ENCODE measurements at regions not wholly inside any gene's neighbourhood (a gene's known extent, or its start where the extent isn't known, plus 50 kb on each side); places are given as distances from the start of the nearest gene placed in this dataset.

DNA sequence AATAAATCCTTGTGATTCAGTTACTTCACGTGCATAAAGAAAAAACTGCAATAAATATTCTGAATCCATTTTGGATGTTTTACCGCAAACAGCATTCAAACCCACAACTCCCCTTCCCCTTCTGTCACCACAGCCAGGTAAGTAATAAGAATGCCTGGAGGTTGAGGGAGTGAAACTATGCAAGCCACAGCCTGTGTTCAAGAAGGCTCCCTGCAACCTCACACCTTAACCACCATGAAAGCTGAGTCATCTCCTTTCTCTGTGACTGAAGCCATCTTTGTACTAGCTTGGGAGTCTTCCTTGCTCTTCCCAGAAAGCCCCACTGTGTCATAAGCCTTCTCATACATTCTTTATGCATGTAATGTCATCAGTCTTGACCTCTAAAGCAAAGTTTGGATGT, 297.0 kb upstream of the PUDP start:
- FAIRE-seq, result no peak
- Histone ChIP-seq H3K9me1 (replicated peaks; ENCODE audit: control insufficient read depth, extremely low read depth, insufficient read depth, low read length) (no peaks in the 10 kb centered on the region), H3K36me3 (ENCODE audit: control insufficient read depth in 2 of 2, extremely low read depth in 1 of 2, insufficient read depth in 2 of 2, low read length in 2 of 2) (no peaks in the 10 kb centered on the region), H3K27me3 (ENCODE audit: control insufficient read depth in 2 of 2, insufficient read depth in 2 of 2, low read length in 2 of 2) (no peaks in the 10 kb centered on the region), H3K27ac (ENCODE audit: insufficient read depth, low read depth, low read length) (no peak overlapping the region), H4K20me1 (replicated peaks; ENCODE audit: control insufficient read depth, extremely low read depth, insufficient read depth, low read length) (no peaks in the 10 kb centered on the region), H3K4me2 (ENCODE audit: insufficient read depth, low read length) (no peak overlapping the region), H2AFZ (ENCODE audit: low read depth, low read length) (no peak overlapping the region), H3K4me1 (ENCODE audit: control insufficient read depth, extremely low read depth, insufficient read depth, low read length) (no peaks in the 10 kb centered on the region), H3K9ac (replicated peaks; ENCODE audit: extremely low read depth, insufficient read depth, low read length) (no peak overlapping the region), H3K4me3 (replicated peaks in 1 of 3; ENCODE audit: insufficient read depth in 1 of 3, low read depth in 1 of 3, low read length in 3 of 3) (no peak overlapping the region), H3K9me3 (replicated peaks; ENCODE audit: control insufficient read depth, insufficient read depth, low read length) (no peaks in the 10 kb centered on the region), H3K79me2 (ENCODE audit: control insufficient read depth, insufficient read depth, low read length) (no peaks in the 10 kb centered on the region)
- intact Hi-C loops (cut with micrococcal nuclease), result no loop called here
- POLR2A ChIA-PET, result no interaction called here
- TF ChIP-seq POLR2AphosphoS5 (IDR thresholded peaks at IDR 0.05; ENCODE audit: insufficient read depth, low read depth, low read length) (no peak), FOS (IDR thresholded peaks at IDR 0.05; ENCODE audit: borderline replicate concordance, insufficient read depth, low read length) (no peak), POLR2A (IDR thresholded peaks at IDR 0.05; ENCODE audit: low read depth, low read length) (no peak), MYC (IDR thresholded peaks at IDR 0.05; ENCODE audit: low read depth, low read length) (no peak), GATA2 (IDR thresholded peaks at IDR 0.05; ENCODE audit: insufficient read depth, insufficient read length, low read depth, low read length) (no peak), EZH2 (IDR thresholded peaks at IDR 0.05; ENCODE audit: borderline replicate concordance, low read depth, low read length, severe bottlenecking) (no peak), JUN (IDR thresholded peaks at IDR 0.05; ENCODE audit: borderline replicate concordance, insufficient read depth, insufficient read length, low read depth) (no peak)
- TF ChIP-seq, protein P1, sequence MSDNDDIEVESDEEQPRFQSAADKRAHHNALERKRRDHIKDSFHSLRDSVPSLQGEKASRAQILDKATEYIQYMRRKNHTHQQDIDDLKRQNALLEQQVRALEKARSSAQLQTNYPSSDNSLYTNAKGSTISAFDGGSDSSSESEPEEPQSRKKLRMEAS (IDR thresholded peaks at IDR 0.05; ENCODE audit: insufficient read depth, insufficient read length), result no peak
- TF ChIP-seq, protein P2, sequence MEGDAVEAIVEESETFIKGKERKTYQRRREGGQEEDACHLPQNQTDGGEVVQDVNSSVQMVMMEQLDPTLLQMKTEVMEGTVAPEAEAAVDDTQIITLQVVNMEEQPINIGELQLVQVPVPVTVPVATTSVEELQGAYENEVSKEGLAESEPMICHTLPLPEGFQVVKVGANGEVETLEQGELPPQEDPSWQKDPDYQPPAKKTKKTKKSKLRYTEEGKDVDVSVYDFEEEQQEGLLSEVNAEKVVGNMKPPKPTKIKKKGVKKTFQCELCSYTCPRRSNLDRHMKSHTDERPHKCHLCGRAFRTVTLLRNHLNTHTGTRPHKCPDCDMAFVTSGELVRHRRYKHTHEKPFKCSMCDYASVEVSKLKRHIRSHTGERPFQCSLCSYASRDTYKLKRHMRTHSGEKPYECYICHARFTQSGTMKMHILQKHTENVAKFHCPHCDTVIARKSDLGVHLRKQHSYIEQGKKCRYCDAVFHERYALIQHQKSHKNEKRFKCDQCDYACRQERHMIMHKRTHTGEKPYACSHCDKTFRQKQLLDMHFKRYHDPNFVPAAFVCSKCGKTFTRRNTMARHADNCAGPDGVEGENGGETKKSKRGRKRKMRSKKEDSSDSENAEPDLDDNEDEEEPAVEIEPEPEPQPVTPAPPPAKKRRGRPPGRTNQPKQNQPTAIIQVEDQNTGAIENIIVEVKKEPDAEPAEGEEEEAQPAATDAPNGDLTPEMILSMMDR (IDR thresholded peaks at IDR 0.05; ENCODE audit: extremely low read depth in 1 of 2, insufficient read depth in 1 of 2, low read depth in 1 of 2, low read length in 2 of 2), result no peak
- DNase-seq (ENCODE audit: low read depth, low spot score), result no peak
- BruUV-seq (replicated peaks), result no TSS peak
- dilution Hi-C loops (cut with MboI; ENCODE audit: extremely low pct_ligation_motif_present, low sequenced_read_pairs), result no loop called here
- CTCF ChIA-PET, result no interaction called here
